Activated naive CD8-positive, alpha-beta T cell treated with anti-CD3 and anti-CD28 coated beads, Interleukin-2, amount 50 U/mL, for 24 hours (primary cell): ENCODE measurements at regions not wholly inside any gene's neighbourhood (a gene's known extent, or its start where the extent isn't known, plus 50 kb on each side); places are given as distances from the start of the nearest gene placed in this dataset.

Source experiments
- ATAC-seq: fragments of 150-1000 bp; cut with Tn5 transposase; one replicate; pipeline ENCODE4 v1.10.0; 2021
- DNase-seq: peaks from one replicate; pipeline ENCODE4 v3.0.0; 2021
- H3K27ac Mint-ChIP-seq: one replicate; pipeline ENCODE4 v1.8.0; 2021; ENCODE audit warnings: mild to moderate bottlenecking, mixed read lengths
- H3K27me3 Mint-ChIP-seq: one replicate; pipeline ENCODE4 v1.8.0; 2021; ENCODE audit warnings: mixed read lengths
- H3K36me3 Mint-ChIP-seq: one replicate; pipeline ENCODE4 v1.8.0; 2021; ENCODE audit warnings: low read depth, mixed read lengths
- H3K4me1 Mint-ChIP-seq: one replicate; pipeline ENCODE4 v1.8.0; 2021; ENCODE audit warnings: mixed read lengths
- H3K4me3 Mint-ChIP-seq: one replicate; pipeline ENCODE4 v1.8.0; 2021; ENCODE audit warnings: mild to moderate bottlenecking, moderate library complexity, mixed read lengths
- H3K9me3 Mint-ChIP-seq: one replicate; pipeline ENCODE4 v1.8.0; 2021; ENCODE audit warnings: mixed read lengths

GRCh38 chr3:67781218-67781617, 126.8 kb upstream of the SUCLG2 start:
- H3K4me1 Mint-ChIP-seq: no peaks in the 10 kb centered on the region
- ATAC-seq (no peak), DNase-seq (no peak)
- H3K27ac Mint-ChIP-seq: no peak overlapping the region
- no peaks in the 10 kb centered on the region for H3K27me3 Mint-ChIP-seq
- peaks cover 39% of the 10 kb centered on the region for H3K9me3 Mint-ChIP-seq
- peaks cover 9% of the 10 kb centered on the region for H3K36me3 Mint-ChIP-seq
- H3K4me3 Mint-ChIP-seq: no peak overlapping the region

- Mint-ChIP-seq H3K27ac (peak overlapping the region; percentile 33), H3K4me1 (no peaks in the 10 kb centered on the region), H3K4me3 (no peak overlapping the region), H3K9me3 (peaks cover 21% of the 10 kb centered on the region), H3K27me3 (no peaks in the 10 kb centered on the region), H3K36me3 (no peaks in the 10 kb centered on the region)
- ATAC-seq: no peak
- DNase-seq: no peak
Observed at GRCh38 chr3:67774676-67775075, 120.3 kb upstream of the SUCLG2 start.

- H3K36me3 Mint-ChIP-seq: peaks cover 4% of the 10 kb centered on the region
Observed at GRCh38 chr3:67765575-67765974, 111.2 kb upstream of the SUCLG2 start.

GRCh38 chr3:67745296-67745695, 90.9 kb upstream of the SUCLG2 start:
- no peak overlapping the region for H3K4me3 Mint-ChIP-seq
- peaks cover 26% of the 10 kb centered on the region for H3K9me3 Mint-ChIP-seq
- H3K27me3 Mint-ChIP-seq: no peaks in the 10 kb centered on the region
- DNase-seq (no peak), ATAC-seq (no peak)
- H3K27ac Mint-ChIP-seq: no peak overlapping the region
- H3K36me3 Mint-ChIP-seq: peaks cover 11% of the 10 kb centered on the region
- peaks cover 13% of the 10 kb centered on the region for H3K4me1 Mint-ChIP-seq

More at GRCh38 chr3:67765575-67765974, 111.2 kb upstream of the SUCLG2 start:
- Mint-ChIP-seq H3K27me3 (no peaks in the 10 kb centered on the region), H3K9me3 (peaks cover 37% of the 10 kb centered on the region), H3K4me1 (no peaks in the 10 kb centered on the region), H3K27ac (no peak overlapping the region), H3K4me3 (no peak overlapping the region)
- DNase-seq: no peak
- no peak for ATAC-seq

- peaks cover 26% of the 10 kb centered on the region for H3K9me3 Mint-ChIP-seq
- peaks cover 17% of the 10 kb centered on the region for H3K4me1 Mint-ChIP-seq
- no peak for ATAC-seq
- no peak overlapping the region for H3K4me3 Mint-ChIP-seq
- no peak for DNase-seq
- H3K36me3 Mint-ChIP-seq: peaks cover 9% of the 10 kb centered on the region
- no peak overlapping the region for H3K27ac Mint-ChIP-seq
- H3K27me3 Mint-ChIP-seq: no peaks in the 10 kb centered on the region
Observed at GRCh38 chr3:67744699-67745098, 90.3 kb upstream of the SUCLG2 start.

GRCh38 chr3:67739851-67740250, 85.4 kb upstream of the SUCLG2 start:
- Mint-ChIP-seq H3K9me3 (peaks cover 22% of the 10 kb centered on the region), H3K27ac (no peak overlapping the region), H3K4me1 (peaks cover 50% of the 10 kb centered on the region), H3K36me3 (peaks cover 6% of the 10 kb centered on the region), H3K27me3 (no peaks in the 10 kb centered on the region), H3K4me3 (no peak overlapping the region)
- DNase-seq (no peak), ATAC-seq (no peak)

- ATAC-seq (no peak), DNase-seq (no peak)
- peak overlapping the region; percentile 17 for H3K27ac Mint-ChIP-seq
- H3K27me3 Mint-ChIP-seq: no peaks in the 10 kb centered on the region
- H3K36me3 Mint-ChIP-seq: peaks cover 4% of the 10 kb centered on the region
- H3K4me3 Mint-ChIP-seq: no peak overlapping the region
- H3K9me3 Mint-ChIP-seq: peaks cover 23% of the 10 kb centered on the region
- peaks cover 44% of the 10 kb centered on the region for H3K4me1 Mint-ChIP-seq
Observed at GRCh38 chr3:67737906-67738865, 83.8 kb upstream of the SUCLG2 start.

- no peak overlapping the region for H3K27ac Mint-ChIP-seq
- peaks cover 44% of the 10 kb centered on the region for H3K4me1 Mint-ChIP-seq
- ATAC-seq (no peak), DNase-seq (no peak)
- H3K36me3 Mint-ChIP-seq: no peaks in the 10 kb centered on the region
- no peaks in the 10 kb centered on the region for H3K27me3 Mint-ChIP-seq
- peaks cover 15% of the 10 kb centered on the region for H3K9me3 Mint-ChIP-seq
- H3K4me3 Mint-ChIP-seq: no peak overlapping the region
Observed at GRCh38 chr3:67737140-67737539, 82.7 kb upstream of the SUCLG2 start.

GRCh38 chr3:67733269-67733950, 79.0 kb upstream of the SUCLG2 start:
- no peak for ATAC-seq
- Mint-ChIP-seq H3K9me3 (peaks cover 7% of the 10 kb centered on the region), H3K27me3 (no peaks in the 10 kb centered on the region), H3K4me1 (peaks cover 24% of the 10 kb centered on the region), H3K27ac (no peak overlapping the region), H3K4me3 (no peak overlapping the region), H3K36me3 (no peaks in the 10 kb centered on the region)
- DNase-seq: no peak

- Mint-ChIP-seq H3K4me1 (peaks cover 8% of the 10 kb centered on the region), H3K4me3 (no peak overlapping the region), H3K36me3 (peaks cover 6% of the 10 kb centered on the region), H3K27ac (no peak overlapping the region), H3K27me3 (no peaks in the 10 kb centered on the region), H3K9me3 (peaks cover 36% of the 10 kb centered on the region)
- ATAC-seq (peak; percentile 24), DNase-seq (no peak)
Observed at GRCh38 chr3:67724434-67724833, 70.0 kb upstream of the SUCLG2 start.

- H3K27ac Mint-ChIP-seq: no peak overlapping the region
- peaks cover 8% of the 10 kb centered on the region for H3K4me1 Mint-ChIP-seq
- H3K9me3 Mint-ChIP-seq: peaks cover 36% of the 10 kb centered on the region
- ATAC-seq (no peak), DNase-seq (no peak)
- H3K27me3 Mint-ChIP-seq: no peaks in the 10 kb centered on the region
- H3K4me3 Mint-ChIP-seq: no peak overlapping the region
- H3K36me3 Mint-ChIP-seq: peaks cover 6% of the 10 kb centered on the region
Observed at GRCh38 chr3:67723863-67724262, 69.5 kb upstream of the SUCLG2 start.

- Mint-ChIP-seq H3K27me3 (no peaks in the 10 kb centered on the region), H3K4me3 (no peak overlapping the region), H3K4me1 (peaks cover 2% of the 10 kb centered on the region), H3K9me3 (peaks cover 19% of the 10 kb centered on the region), H3K36me3 (peaks cover 4% of the 10 kb centered on the region), H3K27ac (no peak overlapping the region)
- ATAC-seq (no peak), DNase-seq (no peak)
Observed at GRCh38 chr3:67719333-67719732, 64.9 kb upstream of the SUCLG2 start.

GRCh38 chr3:67715971-67716370, 61.6 kb upstream of the SUCLG2 start:
- no peak overlapping the region for H3K4me3 Mint-ChIP-seq
- H3K4me1 Mint-ChIP-seq: no peaks in the 10 kb centered on the region
- no peak overlapping the region for H3K27ac Mint-ChIP-seq
- peaks cover 4% of the 10 kb centered on the region for H3K36me3 Mint-ChIP-seq
- H3K9me3 Mint-ChIP-seq: peaks cover 8% of the 10 kb centered on the region
- DNase-seq: no peak
- ATAC-seq: no peak
- H3K27me3 Mint-ChIP-seq: no peaks in the 10 kb centered on the region

GRCh38 chr3:67713764-67714469, 59.5 kb upstream of the SUCLG2 start:
- no peaks in the 10 kb centered on the region for H3K4me1 Mint-ChIP-seq
- ATAC-seq: no peak
- no peaks in the 10 kb centered on the region for H3K9me3 Mint-ChIP-seq
- no peak for DNase-seq
- H3K27ac Mint-ChIP-seq: no peak overlapping the region
- H3K4me3 Mint-ChIP-seq: no peak overlapping the region
- no peaks in the 10 kb centered on the region for H3K36me3 Mint-ChIP-seq
- no peaks in the 10 kb centered on the region for H3K27me3 Mint-ChIP-seq
